DOHH2 (cell line): ENCODE measurements at regions not wholly inside any gene's neighbourhood (a gene's known extent, or its start where the extent isn't known, plus 50 kb on each side); places are given as distances from the start of the nearest gene placed in this dataset.
"Not testable (repeated sequence)": the region's sequence is repeated elsewhere in the genome, so short reads cannot be mapped to it uniquely, and the experiment has no call there.

Experiments
- H3F3A ChIP-seq: fragments of 200-600 bp; sonication (generic), shearing (Covaris generic); 2 replicates; pipeline ENCODE4 v1.6.0; 2016; ENCODE audit warnings: antibody characterized with exemption, mild to moderate bottlenecking; ENCODE audit not compliant: control insufficient read depth, insufficient read depth
- H3K27ac ChIP-seq: fragments of 200-600 bp; sonication (generic); 2 replicates; pipeline ENCODE4 v1.5.1; 2014; ENCODE audit warnings: low read depth, mild to moderate bottlenecking, low read length, moderate library complexity
- H3K27me3 ChIP-seq: fragments of 200-600 bp; sonication (generic); 2 replicates; pipeline ENCODE4 v1.6.1; 2014; ENCODE audit warnings: mild to moderate bottlenecking, low read length, mixed read lengths; ENCODE audit not compliant: control insufficient read depth
- H3K36me3 ChIP-seq: fragments of 200-600 bp; sonication (generic); 2 replicates; pipeline ENCODE4 v1.6.1; 2014; ENCODE audit warnings: mild to moderate bottlenecking, low read length, moderate library complexity, mixed read lengths; ENCODE audit not compliant: control insufficient read depth
- H3K4me1 ChIP-seq: fragments of 200-600 bp; sonication (generic); 2 replicates; pipeline ENCODE4 v1.6.1; 2014; ENCODE audit warnings: mild to moderate bottlenecking, low read length, mixed read lengths; ENCODE audit not compliant: control insufficient read depth
- H3K4me2 ChIP-seq: fragments of 200-600 bp; sonication (generic); 2 replicates; pipeline ENCODE4 v1.6.0; 2014; ENCODE audit warnings: mild to moderate bottlenecking, low read length, moderate library complexity
- H3K4me3 ChIP-seq: fragments of 200-600 bp; sonication (generic); 2 replicates; pipeline ENCODE4 v1.5.1; 2014; ENCODE audit warnings: mild to moderate bottlenecking, low read length, mixed read lengths
- H3K79me2 ChIP-seq: fragments of 200-600 bp; sonication (generic); 2 replicates; pipeline ENCODE4 v1.6.1; 2014; ENCODE audit warnings: mild to moderate bottlenecking, low read length, mixed read lengths; ENCODE audit not compliant: control insufficient read depth
- H3K9me2 ChIP-seq: fragments of 200-600 bp; sonication (generic); replicated peaks from 2 replicates; pipeline ENCODE4 v1.6.1; 2014; ENCODE audit warnings: mild to moderate bottlenecking, low read length, mixed read lengths; ENCODE audit not compliant: control insufficient read depth
- H3K9me3 ChIP-seq: fragments of 200-600 bp; sonication (generic); 2 replicates; pipeline ENCODE4 v1.6.1; 2014; ENCODE audit warnings: antibody characterized with exemption, low read length, mixed read lengths; ENCODE audit not compliant: control insufficient read depth, insufficient read depth
- H4K20me1 ChIP-seq: fragments of 200-600 bp; sonication (generic); 2 replicates; pipeline ENCODE4 v1.6.0; 2014; ENCODE audit warnings: low read depth, mild to moderate bottlenecking, antibody characterized with exemption, low read length, moderate library complexity; ENCODE audit not compliant: control insufficient read depth, insufficient read depth
- CTCF ChIP-seq: fragments of 200-600 bp; sonication (generic); IDR thresholded peaks from one replicate; pipeline ENCODE4 v1.5.1; 2014; ENCODE audit warnings: antibody characterized with exemption, mild to moderate bottlenecking, low read depth, low read length; ENCODE audit not compliant: poor library complexity, severe bottlenecking
- EZH2phosphoT487 ChIP-seq: fragments of 200-600 bp; sonication (generic); IDR thresholded peaks from 2 replicates; pipeline ENCODE4 v1.6.1; 2017; ENCODE audit warnings: borderline replicate concordance, mild to moderate bottlenecking, antibody characterized with exemption, low read length, moderate library complexity, mixed read lengths

- H3K36me3 ChIP-seq, result no peaks in the 10 kb centered on the region
- no peak overlapping the region for H3K4me2 ChIP-seq
- no peak overlapping the region for H3K27ac ChIP-seq
- no peaks in the 10 kb centered on the region for H4K20me1 ChIP-seq
- no peaks in the 10 kb centered on the region for H3K79me2 ChIP-seq
- H3K4me3 ChIP-seq, result no peak overlapping the region
- peaks cover 3% of the 10 kb centered on the region for H3K27me3 ChIP-seq
- H3K9me3 ChIP-seq, result no peaks in the 10 kb centered on the region
- H3F3A ChIP-seq, result no peaks in the 10 kb centered on the region
- no peaks in the 10 kb centered on the region for H3K9me2 ChIP-seq
- no peaks in the 10 kb centered on the region for H3K4me1 ChIP-seq
- TF ChIP-seq EZH2phosphoT487, result no peak
- no peak for TF ChIP-seq CTCF
These were observed 301.8 kb upstream of the HNRNPA3 start for GRCh38 chr2:176910828-176911227.

- H3K4me1 ChIP-seq, result no peaks in the 10 kb centered on the region
- no peak overlapping the region for H3K4me3 ChIP-seq
- H3K27ac ChIP-seq, result no peak overlapping the region
- no peak for TF ChIP-seq CTCF
- no peaks in the 10 kb centered on the region for H3F3A ChIP-seq
- H3K36me3 ChIP-seq, result no peaks in the 10 kb centered on the region
- no peak overlapping the region for H3K4me2 ChIP-seq
- H3K79me2 ChIP-seq, result no peaks in the 10 kb centered on the region
- no peaks in the 10 kb centered on the region for H3K9me3 ChIP-seq
- no peaks in the 10 kb centered on the region for H4K20me1 ChIP-seq
- peaks cover 3% of the 10 kb centered on the region for H3K27me3 ChIP-seq
- H3K9me2 ChIP-seq, result no peaks in the 10 kb centered on the region
These were observed 298.6 kb upstream of the HNRNPA3 start for GRCh38 chr2:176913955-176914354.

GRCh38 chr2:176914371-176914770 lies 298.2 kb upstream of the HNRNPA3 start:
- H3K27ac ChIP-seq, result no peak overlapping the region
- H3K36me3 ChIP-seq, result no peaks in the 10 kb centered on the region
- H3K9me2 ChIP-seq, result no peaks in the 10 kb centered on the region
- H3K9me3 ChIP-seq, result no peaks in the 10 kb centered on the region
- no peak overlapping the region for H3K4me3 ChIP-seq
- H4K20me1 ChIP-seq, result no peaks in the 10 kb centered on the region
- no peaks in the 10 kb centered on the region for H3K4me1 ChIP-seq
- no peak for TF ChIP-seq CTCF
- TF ChIP-seq EZH2phosphoT487, result no peak
- no peak overlapping the region for H3K4me2 ChIP-seq
- H3F3A ChIP-seq, result no peaks in the 10 kb centered on the region
- peaks cover 3% of the 10 kb centered on the region for H3K27me3 ChIP-seq
- no peaks in the 10 kb centered on the region for H3K79me2 ChIP-seq

GRCh38 chr2:176922545-176922944 lies 290.0 kb upstream of the HNRNPA3 start:
- not testable (repeated sequence) for H3K9me3 ChIP-seq, H4K20me1 ChIP-seq, H3K4me3 ChIP-seq, H3F3A ChIP-seq, H3K27ac ChIP-seq, H3K36me3 ChIP-seq, H3K4me1 ChIP-seq, H3K79me2 ChIP-seq, H3K9me2 ChIP-seq, H3K27me3 ChIP-seq, H3K4me2 ChIP-seq
